ENCODE measurements at regions not wholly inside any gene's neighbourhood (a gene's known extent, or its start where the extent isn't known, plus 50 kb on each side); places are given as distances from the start of the nearest gene placed in this dataset.
"Not testable (repeated sequence)": the region's sequence is repeated elsewhere in the genome, so short reads cannot be mapped to it uniquely, and the experiment has no call there.

DNA sequence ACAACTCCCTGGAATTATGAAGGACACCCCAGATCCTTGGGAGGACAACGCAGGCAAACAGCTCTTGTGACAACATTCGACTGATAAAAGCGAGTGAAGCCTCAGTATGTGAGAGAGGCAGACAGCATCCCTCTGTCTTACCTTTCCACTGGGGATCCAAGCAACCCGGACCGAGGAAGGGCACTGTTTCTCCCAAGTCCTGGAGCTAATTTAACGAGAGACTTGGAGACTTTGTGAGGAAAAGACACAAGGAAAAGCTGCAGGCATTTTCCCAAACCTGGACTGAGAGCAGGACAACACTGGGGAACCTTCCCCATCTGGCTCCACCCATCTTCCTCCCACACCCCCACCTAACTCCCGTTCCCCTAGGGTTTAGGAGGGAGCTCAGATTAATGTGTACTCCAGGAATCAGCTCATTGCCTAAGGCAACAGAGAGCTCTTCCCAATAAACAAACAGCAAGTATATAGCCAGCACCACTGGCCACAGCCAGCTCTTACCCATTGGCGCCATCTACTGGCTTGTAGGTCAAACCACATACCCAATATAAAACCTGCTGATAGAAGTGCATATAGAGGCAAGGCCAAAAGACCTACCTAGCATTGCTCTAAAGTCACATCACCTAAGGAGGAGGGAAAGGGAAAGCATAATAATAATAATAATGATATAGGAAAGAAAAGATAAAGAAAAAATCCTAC lies 76.7 kb upstream of the NEK3 start:
- peak; percentile 83 for DNase-seq (ENCODE audit: low read depth)
- H3K4me3 ChIP-seq (ENCODE audit: low read depth, low read length) = not testable (repeated sequence)
- TF ChIP-seq, protein P1, sequence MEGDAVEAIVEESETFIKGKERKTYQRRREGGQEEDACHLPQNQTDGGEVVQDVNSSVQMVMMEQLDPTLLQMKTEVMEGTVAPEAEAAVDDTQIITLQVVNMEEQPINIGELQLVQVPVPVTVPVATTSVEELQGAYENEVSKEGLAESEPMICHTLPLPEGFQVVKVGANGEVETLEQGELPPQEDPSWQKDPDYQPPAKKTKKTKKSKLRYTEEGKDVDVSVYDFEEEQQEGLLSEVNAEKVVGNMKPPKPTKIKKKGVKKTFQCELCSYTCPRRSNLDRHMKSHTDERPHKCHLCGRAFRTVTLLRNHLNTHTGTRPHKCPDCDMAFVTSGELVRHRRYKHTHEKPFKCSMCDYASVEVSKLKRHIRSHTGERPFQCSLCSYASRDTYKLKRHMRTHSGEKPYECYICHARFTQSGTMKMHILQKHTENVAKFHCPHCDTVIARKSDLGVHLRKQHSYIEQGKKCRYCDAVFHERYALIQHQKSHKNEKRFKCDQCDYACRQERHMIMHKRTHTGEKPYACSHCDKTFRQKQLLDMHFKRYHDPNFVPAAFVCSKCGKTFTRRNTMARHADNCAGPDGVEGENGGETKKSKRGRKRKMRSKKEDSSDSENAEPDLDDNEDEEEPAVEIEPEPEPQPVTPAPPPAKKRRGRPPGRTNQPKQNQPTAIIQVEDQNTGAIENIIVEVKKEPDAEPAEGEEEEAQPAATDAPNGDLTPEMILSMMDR (IDR thresholded peaks at IDR 0.05; ENCODE audit: insufficient read depth, low read depth, low read length) = peak; percentile 52

DNA sequence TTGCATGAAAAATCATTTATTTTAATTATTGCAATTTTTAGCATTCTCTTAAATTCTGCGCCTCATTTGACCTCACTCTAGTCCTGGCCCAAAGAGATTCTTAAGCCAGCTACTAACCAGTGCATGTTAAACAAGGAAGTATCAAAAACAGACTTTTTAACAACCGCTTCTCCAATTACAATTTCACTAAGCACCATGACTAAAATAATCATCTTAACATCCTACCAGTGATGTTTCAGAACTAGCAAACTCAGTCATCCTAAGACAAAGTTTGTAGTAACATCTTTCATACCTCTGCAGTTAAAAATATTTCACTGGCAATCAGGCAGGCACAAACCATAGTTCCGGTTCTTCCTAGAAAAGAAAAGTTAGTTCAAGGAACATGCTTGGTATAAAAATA lies 75.5 kb upstream of the NEK3 start:
- H3K4me3 ChIP-seq (ENCODE audit: low read depth, low read length); DNase-seq (ENCODE audit: low read depth): not testable (repeated sequence)

DNA sequence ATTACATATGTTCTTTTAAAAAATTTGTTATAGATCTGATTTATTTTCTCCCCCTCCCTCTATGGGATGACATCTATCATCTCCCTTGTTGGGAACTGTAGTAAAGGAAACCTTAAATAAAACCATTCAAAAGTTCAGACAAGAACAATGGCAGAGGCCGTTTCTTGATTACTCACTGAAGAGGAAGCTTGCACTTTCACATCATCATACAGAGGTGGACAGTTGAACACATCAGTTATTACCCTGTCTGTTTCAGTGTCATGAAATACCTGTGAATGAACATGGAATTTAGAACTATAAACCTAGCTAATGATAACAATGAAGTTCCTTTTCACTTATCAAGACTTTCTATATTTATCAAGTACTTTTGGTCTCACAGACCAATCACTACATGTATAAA lies 63.7 kb upstream of the NEK3 start:
- H3K4me3 ChIP-seq (ENCODE audit: low read depth, low read length); DNase-seq (ENCODE audit: low read depth): not testable (repeated sequence)

DNA sequence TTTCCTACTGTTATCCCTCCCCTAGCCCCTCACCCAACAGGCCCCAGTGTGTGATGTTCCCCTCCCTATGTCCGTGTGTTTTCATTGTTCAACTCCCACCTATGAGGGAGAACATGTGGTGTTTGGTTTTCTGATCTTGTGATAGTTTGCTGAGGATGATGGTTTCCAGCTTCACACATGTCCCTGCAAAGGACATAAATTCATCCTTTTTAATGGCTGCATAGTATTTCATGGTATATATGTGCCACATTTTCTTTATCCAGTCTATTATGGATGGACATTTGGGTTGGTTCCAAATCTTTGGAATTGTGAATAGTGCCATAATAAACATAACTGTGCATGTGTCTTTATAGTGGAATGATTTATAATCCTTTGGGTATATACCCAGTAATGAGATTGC lies 54.5 kb upstream of the NEK3 start:
- not testable (repeated sequence) for DNase-seq (ENCODE audit: low read depth); H3K4me3 ChIP-seq (ENCODE audit: low read depth, low read length)

DNA sequence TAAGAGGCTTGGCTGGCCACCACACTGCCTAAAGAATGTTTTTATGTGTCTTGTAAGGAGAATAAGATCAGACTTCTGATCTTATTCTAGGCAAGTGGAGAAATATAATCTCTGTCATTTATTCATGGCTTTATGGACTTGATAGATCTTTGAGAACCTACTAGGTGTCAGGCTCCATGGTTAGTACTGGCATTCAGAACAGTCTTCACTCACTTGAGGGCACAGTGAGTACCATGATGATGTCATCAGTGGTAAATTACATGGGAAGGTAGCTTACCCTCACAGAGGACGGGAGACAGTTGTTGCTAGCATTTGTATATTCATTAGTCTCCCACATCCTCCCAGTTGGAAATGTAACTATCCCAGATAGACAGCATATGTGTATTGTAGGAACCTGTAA lies 53.5 kb upstream of the NEK3 start:
- DNase-seq (ENCODE audit: low read depth); H3K4me3 ChIP-seq (ENCODE audit: low read depth, low read length): not testable (repeated sequence)

DNA sequence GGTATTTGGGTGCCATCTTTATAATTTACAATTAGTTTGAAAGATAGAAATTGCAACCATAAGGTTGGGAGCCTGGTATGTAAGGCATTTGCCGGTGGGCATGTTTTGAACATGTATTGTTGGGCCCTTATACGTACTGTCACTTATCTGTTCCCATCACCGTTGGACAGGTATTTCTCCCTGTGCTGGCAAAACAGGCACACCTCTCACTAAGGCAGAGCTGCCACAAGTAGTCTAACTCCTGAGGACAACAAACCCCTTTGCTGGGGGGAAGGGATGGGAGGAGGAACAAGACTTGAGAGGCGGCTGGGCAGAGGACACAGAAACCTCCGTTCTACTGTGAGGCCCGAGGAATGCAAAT lies 52.0 kb upstream of the NEK3 start:
- not testable (repeated sequence) for H3K4me3 ChIP-seq (ENCODE audit: low read depth, low read length); DNase-seq (ENCODE audit: low read depth)

DNA sequence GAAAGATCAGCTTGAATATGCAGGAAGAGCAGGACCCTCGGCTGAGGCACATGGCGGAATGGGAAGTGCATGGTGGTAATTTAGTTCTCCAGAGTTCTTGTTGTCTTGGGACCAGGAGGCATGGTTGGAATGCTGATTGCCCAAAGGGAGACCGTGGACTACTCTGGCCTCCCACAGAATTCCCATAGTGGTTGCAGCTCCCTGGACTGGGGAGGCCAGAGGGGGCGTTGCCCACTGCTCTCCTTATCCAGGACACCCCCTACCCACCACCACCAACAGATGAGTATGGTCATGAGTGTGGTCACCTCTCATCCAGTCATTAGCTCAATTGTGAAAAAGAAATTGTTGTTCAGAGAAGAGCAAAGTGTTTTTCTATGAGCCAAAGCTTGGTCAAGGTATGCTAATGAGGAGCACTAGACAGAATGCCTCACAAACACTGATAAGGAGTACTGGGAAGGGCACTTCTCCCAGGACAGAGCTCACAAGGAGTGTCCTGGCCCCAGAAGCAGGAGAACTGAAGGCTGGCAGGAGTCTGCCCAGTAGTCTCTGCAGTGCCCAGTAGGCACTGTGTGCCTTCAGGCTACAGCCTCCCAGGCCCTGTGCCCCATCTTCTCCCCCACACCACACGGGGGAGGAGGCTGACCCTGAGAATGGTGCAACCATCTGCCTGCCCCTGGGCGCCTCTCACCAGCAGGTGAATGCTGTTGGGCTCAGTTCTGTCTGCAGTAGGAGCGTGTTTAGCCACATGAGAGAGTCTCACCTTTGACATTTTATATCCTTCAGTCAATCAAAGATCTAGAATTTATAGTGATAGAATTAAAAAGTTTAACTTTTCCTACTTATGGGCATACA lies 51.4 kb upstream of the NEK3 start:
- H3K4me3 ChIP-seq (ENCODE audit: low read depth, low read length); DNase-seq (ENCODE audit: low read depth): not testable (repeated sequence)
